ENCODE measurements at regions not wholly inside any gene's neighbourhood (a gene's known extent, or its start where the extent isn't known, plus 50 kb on each side); places are given as distances from the start of the nearest gene placed in this dataset.

- TF ChIP-seq CTCF (IDR thresholded peaks at IDR 0.05): no peak
- no peak for TF ChIP-seq POLR2A (IDR thresholded peaks at IDR 0.05)
- DNase-seq: no peak
- Histone ChIP-seq H3K4me1 (no peaks in the 10 kb centered on the region), H3K27me3 (no peaks in the 10 kb centered on the region), H3K4me3 (no peak overlapping the region), H3K27ac (no peak overlapping the region), H3K36me3 (no peaks in the 10 kb centered on the region), H3K9me3 (no peaks in the 10 kb centered on the region)
Observed at GRCh38 chr4:28772066-28772465, 1911.4 kb downstream of the STIM2 start.

GRCh38 chr4:28772788-28773187 lies 1912.1 kb downstream of the STIM2 start:
- H3K4me3 ChIP-seq: no peak overlapping the region
- no peak for TF ChIP-seq POLR2A (IDR thresholded peaks at IDR 0.05)
- no peak for TF ChIP-seq CTCF (IDR thresholded peaks at IDR 0.05)
- no peak for DNase-seq
- no peaks in the 10 kb centered on the region for H3K36me3 ChIP-seq
- no peak overlapping the region for H3K27ac ChIP-seq
- no peaks in the 10 kb centered on the region for H3K9me3 ChIP-seq
- H3K4me1 ChIP-seq: no peaks in the 10 kb centered on the region
- no peaks in the 10 kb centered on the region for H3K27me3 ChIP-seq

GRCh38 chr4:28774344-28774743 lies 1913.7 kb downstream of the STIM2 start:
- no peaks in the 10 kb centered on the region for H3K4me1 ChIP-seq
- H3K4me3 ChIP-seq: no peak overlapping the region
- H3K36me3 ChIP-seq: no peaks in the 10 kb centered on the region
- H3K27me3 ChIP-seq: no peaks in the 10 kb centered on the region
- no peak for TF ChIP-seq POLR2A (IDR thresholded peaks at IDR 0.05)
- no peak for TF ChIP-seq CTCF (IDR thresholded peaks at IDR 0.05)
- no peak overlapping the region for H3K27ac ChIP-seq
- DNase-seq: no peak
- no peaks in the 10 kb centered on the region for H3K9me3 ChIP-seq

GRCh38 chr4:28776004-28776403 lies 1915.4 kb downstream of the STIM2 start:
- Histone ChIP-seq H3K36me3 (no peaks in the 10 kb centered on the region), H3K9me3 (no peaks in the 10 kb centered on the region), H3K4me1 (no peaks in the 10 kb centered on the region), H3K27me3 (no peaks in the 10 kb centered on the region), H3K4me3 (no peak overlapping the region), H3K27ac (no peak overlapping the region)
- TF ChIP-seq CTCF (IDR thresholded peaks at IDR 0.05): no peak
- no peak for TF ChIP-seq POLR2A (IDR thresholded peaks at IDR 0.05)
- DNase-seq: no peak

GRCh38 chr4:28784188-28784587 lies 1923.5 kb downstream of the STIM2 start:
- H3K4me1 ChIP-seq: no peaks in the 10 kb centered on the region
- TF ChIP-seq CTCF (IDR thresholded peaks at IDR 0.05) (no peak), POLR2A (IDR thresholded peaks at IDR 0.05) (no peak)
- no peak for DNase-seq

GRCh38 chr4:28787947-28788346 lies 1927.3 kb downstream of the STIM2 start:
- Histone ChIP-seq H3K27me3 (no peaks in the 10 kb centered on the region), H3K4me3 (no peak overlapping the region), H3K4me1 (no peaks in the 10 kb centered on the region), H3K36me3 (no peaks in the 10 kb centered on the region), H3K27ac (no peak overlapping the region), H3K9me3 (no peaks in the 10 kb centered on the region)
- DNase-seq: no peak
- no peak for TF ChIP-seq CTCF (IDR thresholded peaks at IDR 0.05)
- TF ChIP-seq POLR2A (IDR thresholded peaks at IDR 0.05): no peak

More at GRCh38 chr4:28784188-28784587, 1923.5 kb downstream of the STIM2 start:
- H3K9me3 ChIP-seq: no peaks in the 10 kb centered on the region
- no peaks in the 10 kb centered on the region for H3K27me3 ChIP-seq
- no peak overlapping the region for H3K27ac ChIP-seq
- no peaks in the 10 kb centered on the region for H3K36me3 ChIP-seq
- H3K4me3 ChIP-seq: no peak overlapping the region
